Ectodermal cell (in vitro differentiated cells): ENCODE measurements at regions not wholly inside any gene's neighbourhood (a gene's known extent, or its start where the extent isn't known, plus 50 kb on each side); places are given as distances from the start of the nearest gene placed in this dataset.
"Not testable (repeated sequence)": the region's sequence is repeated elsewhere in the genome, so short reads cannot be mapped to it uniquely, and the experiment has no call there.

Source experiments
- H3K27ac ChIP-seq: 2 replicates; pipeline ENCODE4 v1.7.0; 2013; ENCODE audit warnings: mild to moderate bottlenecking, low read depth, low read length; ENCODE audit not compliant: insufficient read depth, poor library complexity, severe bottlenecking
- H3K27me3 ChIP-seq: 2 replicates; pipeline ENCODE4 v1.7.0; 2013; ENCODE audit warnings: mild to moderate bottlenecking, low read length; ENCODE audit not compliant: insufficient read depth, control insufficient read depth, poor library complexity, severe bottlenecking
- H3K36me3 ChIP-seq: one replicate; pipeline ENCODE4 v1.7.0; 2013; ENCODE audit warnings: low read length; ENCODE audit not compliant: control insufficient read depth, insufficient read depth
- H3K4me1 ChIP-seq: one replicate; pipeline ENCODE4 v1.7.0; 2013; ENCODE audit warnings: low read length; ENCODE audit not compliant: control insufficient read depth, insufficient read depth
- H3K4me3 ChIP-seq: 2 replicates; pipeline ENCODE4 v1.7.0; 2013; ENCODE audit warnings: low read depth, low read length, control low read depth; ENCODE audit not compliant: insufficient read depth
- H3K9me3 ChIP-seq: 2 replicates; pipeline ENCODE4 v1.7.0; 2013; ENCODE audit warnings: mild to moderate bottlenecking, low read length, moderate library complexity; ENCODE audit not compliant: control insufficient read depth
- WGBS, 2 experiments: methylation state at CpG; one replicate each; pipeline ENCODE4 v1.1.7; 2013; ENCODE audit warnings: missing lambda C conversion rate in 2 of 2; 5-methylcytosine and 5-hydroxymethylcytosine counted together

- Histone ChIP-seq H3K27me3 (no peaks in the 10 kb centered on the region), H3K4me3 (no peak overlapping the region), H3K9me3 (no peaks in the 10 kb centered on the region), H3K27ac (no peak overlapping the region), H3K4me1 (no peaks in the 10 kb centered on the region), H3K36me3 (no peaks in the 10 kb centered on the region)
- WGBS, 2 experiments: 92 to 93% methylated on average over 2 of the region's 2 CpGs
These were observed 159.0 kb upstream of the E2F7 start for GRCh38 chr12:77224346-77224745.

- Histone ChIP-seq H3K36me3 (no peaks in the 10 kb centered on the region), H3K27me3 (no peaks in the 10 kb centered on the region), H3K4me3 (no peak overlapping the region), H3K9me3 (no peaks in the 10 kb centered on the region), H3K27ac (no peak overlapping the region), H3K4me1 (no peaks in the 10 kb centered on the region)
- 94 to 95% methylated on average over 2 of the region's 2 CpGs for WGBS, 2 experiments
These were observed 157.0 kb upstream of the E2F7 start for GRCh38 chr12:77222336-77222735.

DNA sequence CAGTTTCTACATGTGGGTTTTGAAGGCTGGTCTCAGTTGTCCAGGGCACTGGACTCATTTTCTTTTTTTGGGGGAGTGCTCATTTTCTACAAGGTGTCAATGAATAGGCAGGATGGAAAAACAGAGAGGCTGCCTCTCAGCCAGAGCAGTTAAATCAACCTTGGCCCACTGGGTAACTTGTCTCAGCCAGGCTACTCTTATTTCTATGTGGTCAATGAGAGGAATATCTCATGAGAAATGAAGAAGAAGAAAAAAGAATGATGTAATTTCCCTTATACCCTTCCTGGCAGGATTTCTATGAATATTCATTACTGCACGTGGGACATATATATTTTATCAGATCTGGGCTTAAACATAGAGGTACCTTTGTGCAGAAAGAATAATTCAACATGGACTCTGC is 155.2 kb upstream of the E2F7 start:
- Histone ChIP-seq H3K4me1 (no peaks in the 10 kb centered on the region), H3K9me3 (no peaks in the 10 kb centered on the region), H3K4me3 (no peak overlapping the region), H3K36me3 (no peaks in the 10 kb centered on the region), H3K27ac (no peak overlapping the region), H3K27me3 (no peaks in the 10 kb centered on the region)
- WGBS, 2 experiments: 82 to 100% methylated on average over 1 of the region's 1 CpG

DNA sequence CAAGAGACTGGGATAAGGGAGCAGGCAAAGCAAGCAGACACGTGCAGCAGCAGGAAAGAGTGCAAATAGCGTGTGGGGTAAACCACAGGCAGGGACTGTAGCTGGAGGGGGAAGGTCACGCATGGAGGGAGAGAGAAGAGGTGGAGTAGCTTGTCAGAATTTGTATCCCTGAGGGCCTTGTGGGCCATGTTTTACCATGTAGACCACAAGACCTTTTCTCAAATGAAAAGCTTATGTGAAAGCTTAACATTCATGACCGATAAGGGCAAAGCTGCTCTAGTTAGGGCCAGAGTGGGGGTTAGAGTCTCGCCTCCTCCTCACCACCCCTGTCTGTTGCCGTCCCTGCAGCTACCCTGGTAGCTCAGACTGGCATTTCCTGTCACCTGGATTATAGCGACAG is 152.9 kb upstream of the E2F7 start:
- 91 to 95% methylated on average over 7 of the region's 7 CpGs for WGBS, 2 experiments

DNA sequence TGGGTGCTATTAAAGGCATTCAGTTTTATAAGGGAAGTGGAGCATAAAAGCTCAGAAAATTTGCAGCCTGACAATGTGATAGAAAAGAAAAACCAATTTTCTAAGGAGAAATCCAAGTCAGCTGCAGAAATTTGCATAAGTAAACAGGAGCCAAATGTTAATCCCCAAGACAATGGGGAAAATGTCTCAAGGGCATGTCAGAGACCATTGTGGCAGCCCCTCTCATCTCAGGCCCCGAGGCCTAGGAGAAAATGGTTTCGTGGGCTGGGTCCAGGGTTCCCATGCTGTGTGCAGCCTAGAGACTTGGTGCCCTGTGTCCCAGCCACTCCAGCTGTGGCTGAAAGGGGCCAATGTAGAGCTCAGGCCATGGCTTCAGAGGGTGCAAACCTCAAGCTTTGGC is 150.8 kb upstream of the E2F7 start:
- H3K4me1 ChIP-seq, H3K27ac ChIP-seq, H3K36me3 ChIP-seq, H3K27me3 ChIP-seq, H3K4me3 ChIP-seq, H3K9me3 ChIP-seq: not testable (repeated sequence)
- 80 to 82% methylated on average over 2 of the region's 2 CpGs for WGBS, 2 experiments

More for the DNA sequence above, 152.9 kb upstream of the E2F7 start:
- no peaks in the 10 kb centered on the region for H3K9me3 ChIP-seq
- H3K4me1 ChIP-seq: no peaks in the 10 kb centered on the region
- H3K27ac ChIP-seq: no peak overlapping the region
- no peak overlapping the region for H3K4me3 ChIP-seq
- H3K27me3 ChIP-seq: no peaks in the 10 kb centered on the region
- no peaks in the 10 kb centered on the region for H3K36me3 ChIP-seq

GRCh38 chr12:77214136-77214535 is 148.8 kb upstream of the E2F7 start:
- no peak overlapping the region for H3K27ac ChIP-seq
- no peaks in the 10 kb centered on the region for H3K27me3 ChIP-seq
- no peaks in the 10 kb centered on the region for H3K36me3 ChIP-seq
- H3K4me1 ChIP-seq: no peaks in the 10 kb centered on the region
- H3K4me3 ChIP-seq: no peak overlapping the region
- 60% methylated on average over 1 of the region's 1 CpG; no CpG with 5 or more reads in 1 of the 2 experiments for WGBS, 2 experiments
- H3K9me3 ChIP-seq: no peaks in the 10 kb centered on the region

DNA sequence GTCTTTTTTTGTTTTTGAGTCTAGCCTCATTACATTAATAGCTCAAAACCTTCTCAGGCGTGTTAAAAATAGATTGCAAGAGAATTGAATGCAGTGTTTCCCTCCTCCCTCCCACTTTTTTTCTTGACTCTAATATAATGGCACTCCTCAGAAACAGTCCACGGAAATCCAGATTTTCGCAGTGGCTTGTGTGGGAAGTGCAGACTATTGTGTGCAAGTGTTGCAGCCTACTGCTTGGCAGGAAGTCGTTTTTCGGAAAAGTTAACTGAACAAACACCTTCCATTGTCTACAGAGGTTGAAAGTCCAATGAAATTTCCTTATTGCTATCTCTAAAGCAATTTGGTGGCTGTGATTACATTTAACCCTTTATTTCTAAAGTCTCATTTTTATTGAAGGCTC is 147.9 kb upstream of the E2F7 start:
- Histone ChIP-seq H3K4me3 (no peak overlapping the region), H3K4me1 (no peaks in the 10 kb centered on the region), H3K27me3 (no peaks in the 10 kb centered on the region), H3K36me3 (no peaks in the 10 kb centered on the region), H3K27ac (no peak overlapping the region), H3K9me3 (no peaks in the 10 kb centered on the region)
- 83 to 87% methylated on average over 4 to 5 of the region's 5 CpGs for WGBS, 2 experiments

DNA sequence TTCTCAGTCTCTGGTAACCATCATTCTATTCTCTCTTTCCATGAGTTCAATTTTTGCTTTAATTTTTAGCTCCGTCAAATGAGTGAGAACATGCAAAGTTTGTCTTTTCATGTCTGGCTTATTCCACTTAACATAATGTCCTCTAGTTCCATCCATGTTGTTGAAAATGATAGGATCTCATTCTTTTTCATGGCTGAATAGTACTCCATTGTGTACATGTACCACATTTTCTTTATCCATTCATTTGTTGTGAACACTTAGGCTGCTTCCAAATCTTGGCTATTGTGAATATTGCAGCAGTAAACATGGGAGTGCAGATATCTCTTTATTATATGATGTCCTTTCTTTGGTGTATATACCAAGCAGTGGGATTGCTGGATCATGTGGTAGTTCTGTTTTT is 145.4 kb upstream of the E2F7 start:
- Histone ChIP-seq H3K9me3 (no peaks in the 10 kb centered on the region), H3K36me3 (no peaks in the 10 kb centered on the region), H3K27me3 (no peaks in the 10 kb centered on the region), H3K4me3 (no peak overlapping the region), H3K4me1 (no peaks in the 10 kb centered on the region), H3K27ac (no peak overlapping the region)
- WGBS, 2 experiments: 92 to 97% methylated on average over 1 of the region's 1 CpG

DNA sequence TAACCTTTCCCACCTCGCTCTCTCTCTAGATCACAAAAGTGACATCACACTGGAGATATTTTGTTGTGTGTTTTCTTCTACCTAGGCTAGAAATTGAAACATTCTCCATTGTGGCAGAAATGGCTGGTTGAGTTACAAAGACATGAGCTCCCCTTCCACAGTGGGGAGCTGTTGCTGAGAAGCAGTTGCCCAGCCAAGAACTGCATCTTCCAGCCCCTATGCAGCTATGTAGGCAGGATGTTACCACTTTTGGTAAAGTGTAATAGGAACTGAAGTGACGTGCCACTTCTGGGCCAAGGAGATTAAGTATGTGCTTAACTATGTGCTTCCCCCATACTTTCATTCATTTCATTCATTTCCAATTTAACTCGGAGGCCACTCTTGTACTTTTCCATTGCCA is 138.7 kb upstream of the E2F7 start:
- no peaks in the 10 kb centered on the region for H3K9me3 ChIP-seq
- no peaks in the 10 kb centered on the region for H3K27me3 ChIP-seq
- H3K4me1 ChIP-seq: no peaks in the 10 kb centered on the region
- no peaks in the 10 kb centered on the region for H3K36me3 ChIP-seq
- no peak overlapping the region for H3K27ac ChIP-seq
- no peak overlapping the region for H3K4me3 ChIP-seq
- WGBS, 2 experiments: 77 to 78% methylated on average over 2 of the region's 3 CpGs

DNA sequence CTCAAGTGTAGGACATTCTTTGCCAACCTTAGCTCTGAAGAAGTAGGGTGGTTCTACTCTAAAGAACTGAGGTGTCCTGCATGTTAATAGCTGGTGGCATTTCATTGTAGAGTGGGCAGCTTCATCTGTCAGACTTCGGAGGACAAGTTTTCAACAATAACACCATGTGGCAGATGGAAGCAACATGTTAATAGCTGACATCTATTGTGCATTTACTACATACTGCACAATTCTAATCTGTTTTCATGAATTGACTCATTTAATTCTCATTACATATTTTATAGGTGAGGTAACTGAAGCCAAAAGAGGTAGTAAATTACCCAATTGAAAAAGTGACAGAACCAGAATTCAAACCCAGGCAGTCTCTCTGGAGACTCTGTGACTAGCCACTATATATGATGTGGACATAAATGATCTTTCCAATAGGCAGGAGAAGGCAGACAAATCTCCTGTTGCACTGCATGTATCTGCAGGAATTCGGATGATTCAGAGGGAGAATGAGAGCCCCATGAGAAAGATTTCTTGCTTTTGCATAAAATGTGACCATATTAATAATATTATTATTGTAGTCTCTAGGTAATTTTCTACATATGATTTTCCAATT is 137.2 kb upstream of the E2F7 start:
- H3K9me3 ChIP-seq: no peaks in the 10 kb centered on the region
- no peak overlapping the region for H3K27ac ChIP-seq
- H3K4me3 ChIP-seq: no peak overlapping the region
- H3K36me3 ChIP-seq: no peaks in the 10 kb centered on the region
- H3K27me3 ChIP-seq: no peaks in the 10 kb centered on the region
- WGBS, 2 experiments: 88 to 97% methylated on average over 2 of the region's 2 CpGs
- no peaks in the 10 kb centered on the region for H3K4me1 ChIP-seq

DNA sequence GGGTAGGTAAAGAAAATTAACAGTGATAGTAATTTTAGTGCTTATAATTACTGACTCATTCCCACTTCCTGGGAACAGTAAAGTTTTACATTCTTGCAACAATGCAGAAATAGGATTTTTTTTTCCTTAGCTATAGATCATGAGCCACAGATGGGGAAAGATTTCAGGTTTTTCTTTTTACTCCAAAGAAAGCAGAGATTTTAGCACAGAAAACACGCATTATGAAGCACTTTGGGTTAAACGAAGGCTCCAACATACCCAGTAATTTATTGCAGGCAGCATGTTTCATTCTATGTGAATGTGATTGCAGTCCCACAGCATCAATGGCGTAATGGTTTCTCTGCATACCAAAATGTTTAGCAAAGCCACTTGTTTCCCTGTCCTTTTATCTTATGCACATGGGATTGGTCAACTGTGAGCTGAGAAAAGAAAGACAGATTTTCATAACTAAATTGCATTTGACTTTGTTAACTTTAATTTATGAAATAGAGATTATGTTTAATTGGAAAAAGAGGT is 124.6 kb upstream of the E2F7 start:
- Histone ChIP-seq H3K27me3 (no peaks in the 10 kb centered on the region), H3K27ac (no peak overlapping the region), H3K4me1 (no peaks in the 10 kb centered on the region), H3K9me3 (no peaks in the 10 kb centered on the region), H3K36me3 (no peaks in the 10 kb centered on the region), H3K4me3 (no peak overlapping the region)
- 95 to 96% methylated on average over 3 of the region's 3 CpGs for WGBS, 2 experiments
